Liver (tissue), 8 donors: ENCODE measurements at regions not wholly inside any gene's neighbourhood (a gene's known extent, or its start where the extent isn't known, plus 50 kb on each side); places are given as distances from the start of the nearest gene placed in this dataset.

ENCODE experiments used
- DNase-seq: peaks from one replicate; pipeline ENCODE4 v3.0.0-alpha.2; 2017; ENCODE audit warnings: low spot score
- H3K27ac ChIP-seq, 2 donors: one replicate each; pipeline ENCODE4 v1.7.0; 2013; ENCODE audit warnings: inconsistent platforms in 2 of 2, low read length in 2 of 2, control low read depth in 1 of 2, low read depth in 1 of 2, mild to moderate bottlenecking in 1 of 2
- H3K27me3 ChIP-seq, 4 donors: one replicate each; pipeline versions ENCODE4 v1.6.1 to v1.7.0; 2013; ENCODE audit warnings: low read length in 3 of 4, inconsistent platforms in 1 of 4, mild to moderate bottlenecking in 1 of 4, moderate library complexity in 1 of 4; ENCODE audit not compliant: control insufficient read depth in 4 of 4, insufficient read depth in 4 of 4
- H3K36me3 ChIP-seq, 4 donors: one replicate each; pipeline versions ENCODE4 v1.6.1 to v1.7.0; 2013; ENCODE audit warnings: low read length in 3 of 4, mild to moderate bottlenecking in 3 of 4, low read depth in 1 of 4, moderate library complexity in 1 of 4; ENCODE audit not compliant: control insufficient read depth in 4 of 4, insufficient read depth in 3 of 4
- H3K4me1 ChIP-seq, 4 donors: one replicate each; pipeline versions ENCODE4 v1.6.1 to v1.7.0; 2013; ENCODE audit warnings: low read length in 3 of 4, mild to moderate bottlenecking in 3 of 4, moderate library complexity in 1 of 4; ENCODE audit not compliant: control insufficient read depth in 4 of 4, insufficient read depth in 4 of 4
- H3K4me3 ChIP-seq, 3 donors: one replicate each; pipeline versions ENCODE4 v1.6.1 to v1.7.0; 2013; ENCODE audit warnings: low read length in 3 of 3, control low read depth in 1 of 3, low read depth in 1 of 3, mild to moderate bottlenecking in 1 of 3
- H3K9ac ChIP-seq, 2 donors: one replicate each; pipeline ENCODE4 v1.7.0; 2013; ENCODE audit warnings: low read length in 2 of 2, mild to moderate bottlenecking in 2 of 2, moderate library complexity in 2 of 2, control low read depth in 1 of 2, low read depth in 1 of 2
- H3K9me3 ChIP-seq, 4 donors: one replicate each; pipeline versions ENCODE4 v1.6.1 to v1.7.0; 2013; ENCODE audit warnings: low read length in 3 of 4; ENCODE audit not compliant: control insufficient read depth in 4 of 4
- CTCF ChIP-seq: fragments of 150-350 bp; IDR thresholded peaks from 2 replicates; pipeline ENCODE4 v1.5.1; 2017; ENCODE audit warnings: improper control_type of control experiment, low read depth, low read length; ENCODE audit not compliant: missing input control
- EGR1 ChIP-seq, 2 donors: IDR thresholded peaks; 2 replicates each; pipeline ENCODE4 v1.6.1; 2016 to 2018; ENCODE audit warnings: antibody characterized with exemption in 2 of 2, low read depth in 2 of 2
- FOXA1 ChIP-seq: IDR thresholded peaks from 2 replicates; pipeline ENCODE4 v1.6.1; 2016; ENCODE audit warnings: antibody characterized with exemption
- FOXA2 ChIP-seq: IDR thresholded peaks from 2 replicates; pipeline ENCODE4 v1.6.1; 2016; ENCODE audit warnings: antibody characterized with exemption
- GABPA ChIP-seq, 2 donors: IDR thresholded peaks in 1 of 2; conservative IDR thresholded peaks in 1 of 2; 2 replicates each; pipeline ENCODE4 v1.6.1; 2016; ENCODE audit warnings: antibody characterized with exemption in 2 of 2, mild to moderate bottlenecking in 1 of 2, moderate library complexity in 1 of 2
- HNF4A ChIP-seq, 2 donors: conservative IDR thresholded peaks; 2 replicates each; pipeline ENCODE4 v1.6.1; 2016; ENCODE audit warnings: antibody characterized with exemption in 2 of 2, mild to moderate bottlenecking in 2 of 2
- HNF4G ChIP-seq: IDR thresholded peaks from 2 replicates; pipeline ENCODE4 v1.6.1; 2016; ENCODE audit warnings: antibody characterized with exemption
- JUND ChIP-seq, 2 donors: IDR thresholded peaks; 2 replicates each; pipeline ENCODE4 v1.6.1; 2016; ENCODE audit warnings: antibody characterized with exemption in 2 of 2
- NR2F2 ChIP-seq: IDR thresholded peaks from 2 replicates; pipeline ENCODE4 v1.6.1; 2016; ENCODE audit warnings: antibody characterized with exemption
- RAD21 ChIP-seq, 2 donors: IDR thresholded peaks; 2 replicates each; pipeline ENCODE4 v1.6.1; 2016; ENCODE audit warnings: antibody characterized with exemption in 2 of 2, mild to moderate bottlenecking in 2 of 2
- REST ChIP-seq: IDR thresholded peaks from 2 replicates; pipeline ENCODE4 v1.6.1; 2016; ENCODE audit warnings: antibody characterized with exemption, mild to moderate bottlenecking
- RXRA ChIP-seq, 2 donors: IDR thresholded peaks; 2 replicates each; pipeline ENCODE4 v1.6.1; 2017 to 2018; ENCODE audit warnings: antibody characterized with exemption in 2 of 2, mild to moderate bottlenecking in 1 of 2
- SP1 ChIP-seq: IDR thresholded peaks from 2 replicates; pipeline ENCODE4 v1.6.1; 2018; ENCODE audit warnings: antibody characterized with exemption, mild to moderate bottlenecking
- TAF1 ChIP-seq: conservative IDR thresholded peaks from 2 replicates; pipeline ENCODE4 v1.6.1; 2016; ENCODE audit warnings: antibody characterized with exemption, mild to moderate bottlenecking
- YY1 ChIP-seq: IDR thresholded peaks from 2 replicates; pipeline ENCODE4 v1.6.1; 2016; ENCODE audit warnings: antibody characterized with exemption, mild to moderate bottlenecking
- ZBTB33 ChIP-seq: IDR thresholded peaks from 2 replicates; pipeline ENCODE4 v1.6.1; 2016; ENCODE audit warnings: antibody characterized with exemption
- WGBS: extraction: QIAGEN DNeasy Blood & Tissue Kit; methylation state at CpG from one replicate; pipeline ENCODE4 v1.1.7; 2013; 5-methylcytosine and 5-hydroxymethylcytosine counted together
- TF ChIP-seq, protein P1 (sequence below): IDR thresholded peaks from 2 replicates; pipeline ENCODE4 v1.6.1; 2016; ENCODE audit warnings: antibody characterized with exemption
- TF ChIP-seq, protein P2 (sequence below): IDR thresholded peaks from 2 replicates; pipeline ENCODE4 v1.6.1; 2016; ENCODE audit warnings: antibody characterized with exemption
- donor health status: healthy.
- donor health status: healthy.
- donor health status: healthy.
- donor health status: healthy.
- donor health status: healthy.

DNA sequence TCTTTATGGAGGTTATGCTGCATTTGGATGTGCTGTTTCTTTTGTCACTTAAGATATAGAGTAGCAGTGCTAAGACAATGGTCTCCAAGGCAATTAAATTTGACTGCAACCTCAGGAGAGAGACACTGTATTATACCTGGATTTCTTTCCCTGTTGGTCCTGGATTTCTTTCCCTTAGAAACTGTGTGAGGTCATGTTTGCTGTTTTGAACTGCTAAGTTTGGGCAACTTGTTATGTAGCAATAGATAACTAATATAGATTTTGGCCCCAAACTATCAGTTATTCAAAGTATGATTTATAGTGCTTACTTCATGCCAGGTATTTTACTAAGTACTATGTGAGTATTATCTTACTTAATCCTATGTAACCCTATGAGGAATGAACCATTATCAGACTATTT lies 458.4 kb downstream of the HS3ST3B1 start:
- H3K27ac ChIP-seq = peak overlapping the region; percentile 70
- TF ChIP-seq JUND (IDR thresholded peaks at IDR 0.05) (peak in 1 of 2 donors; percentile 49), NR2F2 (no peak), TAF1 (no peak), RXRA (IDR thresholded peaks at IDR 0.05) (peak in 1 of 2 donors; percentile 56), YY1 (peak; percentile 18), FOXA2 (no peak), HNF4G (no peak), CTCF (no peak), HNF4A (conservative IDR thresholded peaks at IDR 0.05) (peak; percentile 33 to 62), REST (no peak), GABPA (IDR thresholded peaks at IDR 0.05 in 1 of 2, conservative IDR thresholded peaks at IDR 0.05 in 1 of 2) (no peak), RAD21 (IDR thresholded peaks at IDR 0.05) (peak in 1 of 2 donors; percentile 10), SP1 (peak; percentile 7)
- DNase-seq = no peak
- H3K9me3 ChIP-seq = no peaks in the 10 kb centered on the region
- no peaks in the 10 kb centered on the region for H3K27me3 ChIP-seq
- peaks cover 10 to 51% (median 18%) of the 10 kb centered on the region in 4 donors for H3K4me1 ChIP-seq
- H3K36me3 ChIP-seq = no peaks in the 10 kb centered on the region
- no peak overlapping the region for H3K4me3 ChIP-seq
- H3K9ac ChIP-seq = no peak overlapping the region

DNA sequence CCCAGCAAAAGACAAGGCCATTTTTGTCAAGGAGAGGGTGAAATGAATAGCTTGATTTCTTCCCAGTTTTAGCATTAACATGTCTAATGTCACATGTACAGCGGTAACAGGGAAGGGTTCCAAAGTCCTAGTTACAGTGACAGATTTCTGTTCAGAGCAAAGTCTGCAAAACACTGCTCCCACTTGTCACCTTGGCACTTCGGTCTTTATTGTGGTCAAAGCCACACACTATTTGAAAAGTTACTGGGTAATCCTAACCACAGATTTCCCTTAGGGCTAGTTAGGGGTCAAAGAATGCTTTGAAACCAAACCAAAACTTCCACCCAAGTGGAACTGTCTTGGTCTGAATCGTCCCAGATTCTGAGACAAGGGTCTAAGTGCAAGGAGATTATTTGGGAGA lies 455.6 kb downstream of the HS3ST3B1 start:
- Histone ChIP-seq H3K4me3 (no peak overlapping the region), H3K36me3 (no peaks in the 10 kb centered on the region), H3K9ac (peak overlapping the region in 1 of 2 donors; percentile 27), H3K27ac (peak overlapping the region; percentile 83 to 96), H3K27me3 (no peaks in the 10 kb centered on the region), H3K9me3 (no peaks in the 10 kb centered on the region), H3K4me1 (peaks cover 10 to 51% (median 18%) of the 10 kb centered on the region in 4 donors)
- WGBS = 17% methylated on average over 3 of the region's 3 CpGs
- DNase-seq = no peak
- peak; percentile 61 for TF ChIP-seq YY1
- TF ChIP-seq RAD21 (IDR thresholded peaks at IDR 0.05) = peak; percentile 30 to 34
- TF ChIP-seq EGR1 (IDR thresholded peaks at IDR 0.05; ENCODE audit: low read depth in 2 of 2) = peak in 1 of 2 donors; percentile 15
- TF ChIP-seq HNF4A (conservative IDR thresholded peaks at IDR 0.05) = peak; percentile 99 to 100
- TF ChIP-seq JUND (IDR thresholded peaks at IDR 0.05) = peak; percentile 47 to 82
- TF ChIP-seq FOXA1 = no peak
- peak; percentile 78 for TF ChIP-seq ZBTB33
- TF ChIP-seq GABPA (IDR thresholded peaks at IDR 0.05 in 1 of 2, conservative IDR thresholded peaks at IDR 0.05 in 1 of 2) = no peak
- peak; percentile 98 for TF ChIP-seq HNF4G
- peak; percentile 65 to 88 for TF ChIP-seq RXRA (IDR thresholded peaks at IDR 0.05)
- TF ChIP-seq, protein P1, sequence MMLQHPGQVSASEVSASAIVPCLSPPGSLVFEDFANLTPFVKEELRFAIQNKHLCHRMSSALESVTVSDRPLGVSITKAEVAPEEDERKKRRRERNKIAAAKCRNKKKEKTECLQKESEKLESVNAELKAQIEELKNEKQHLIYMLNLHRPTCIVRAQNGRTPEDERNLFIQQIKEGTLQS = no peak
- TF ChIP-seq CTCF = no peak
- peak; percentile 17 for TF ChIP-seq NR2F2
- TF ChIP-seq, protein P2, sequence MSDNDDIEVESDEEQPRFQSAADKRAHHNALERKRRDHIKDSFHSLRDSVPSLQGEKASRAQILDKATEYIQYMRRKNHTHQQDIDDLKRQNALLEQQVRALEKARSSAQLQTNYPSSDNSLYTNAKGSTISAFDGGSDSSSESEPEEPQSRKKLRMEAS = peak; percentile 85
- peak; percentile 98 for TF ChIP-seq SP1
- peak; percentile 52 for TF ChIP-seq FOXA2
- TF ChIP-seq REST = peak; percentile 76
